Progenitor cell of endocrine pancreas (in vitro differentiated cells): ENCODE measurements at regions not wholly inside any gene's neighbourhood (a gene's known extent, or its start where the extent isn't known, plus 50 kb on each side); places are given as distances from the start of the nearest gene placed in this dataset.

ENCODE experiments used
- DNase-seq: peaks from one replicate; pipeline ENCODE4 v3.0.0; 2021; ENCODE audit warnings: low spot score; ENCODE audit not compliant: unreplicated experiment
- H3K27ac Mint-ChIP-seq: 2 replicates; pipeline ENCODE4 v1.8.0; 2021; ENCODE audit warnings: mild to moderate bottlenecking, moderate library complexity, mixed read lengths
- H3K27me3 Mint-ChIP-seq: 2 replicates; pipeline ENCODE4 v1.8.0; 2021; ENCODE audit warnings: mixed read lengths
- H3K36me3 Mint-ChIP-seq: 2 replicates; pipeline ENCODE4 v1.8.0; 2022; ENCODE audit warnings: mixed read lengths; ENCODE audit not compliant: insufficient read depth
- H3K4me1 Mint-ChIP-seq: 2 replicates; pipeline ENCODE4 v1.8.0; 2021; ENCODE audit warnings: low read depth, mixed read lengths
- H3K4me3 Mint-ChIP-seq: 2 replicates; pipeline ENCODE4 v1.8.0; 2021; ENCODE audit warnings: low read depth, mild to moderate bottlenecking, moderate library complexity, mixed read lengths
- H3K9me3 Mint-ChIP-seq: 2 replicates; pipeline ENCODE4 v1.8.0; 2021; ENCODE audit warnings: low read depth, mixed read lengths
- TF ChIP-seq, protein P1 (sequence below): fragments of 200-600 bp; sonication (generic); IDR thresholded peaks from one replicate; pipeline ENCODE4 v1.5.0; 2021; ENCODE audit warnings: antibody characterized with exemption, mild to moderate bottlenecking; ENCODE audit not compliant: unreplicated experiment

DNA sequence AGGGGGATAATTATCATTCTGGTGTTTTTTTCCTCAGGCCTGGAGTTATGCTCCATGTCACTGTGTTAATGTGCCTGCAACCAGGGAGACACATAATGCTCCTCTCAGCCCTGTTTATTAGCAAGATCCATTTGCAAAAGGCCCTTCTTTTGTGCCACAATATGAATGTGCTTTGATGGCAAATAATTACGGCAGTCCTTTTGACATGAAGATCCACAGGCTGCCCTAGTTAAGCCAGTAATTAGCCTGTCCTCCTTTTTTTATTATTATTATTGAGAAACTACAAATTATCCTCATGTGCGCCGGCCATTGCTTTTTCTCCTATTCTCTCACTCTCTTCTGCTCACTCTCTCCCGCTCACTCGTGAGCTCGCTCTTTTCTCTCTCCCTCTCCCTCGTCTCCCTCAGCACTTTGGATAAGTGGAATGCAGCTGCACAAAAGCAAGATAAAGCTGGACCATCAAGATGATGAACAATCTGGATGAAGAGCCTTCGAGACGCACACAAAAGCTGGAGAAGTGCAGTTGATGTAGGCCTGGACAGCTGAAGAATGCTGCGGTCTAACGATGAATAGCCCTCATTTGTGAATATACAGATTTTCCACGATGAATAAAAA, 762.3 kb downstream of the BCL11A start:
- H3K4me3 Mint-ChIP-seq: no peak overlapping the region
- peaks cover 15% of the 10 kb centered on the region for H3K9me3 Mint-ChIP-seq
- no peak overlapping the region for H3K27ac Mint-ChIP-seq
- TF ChIP-seq, protein P1, sequence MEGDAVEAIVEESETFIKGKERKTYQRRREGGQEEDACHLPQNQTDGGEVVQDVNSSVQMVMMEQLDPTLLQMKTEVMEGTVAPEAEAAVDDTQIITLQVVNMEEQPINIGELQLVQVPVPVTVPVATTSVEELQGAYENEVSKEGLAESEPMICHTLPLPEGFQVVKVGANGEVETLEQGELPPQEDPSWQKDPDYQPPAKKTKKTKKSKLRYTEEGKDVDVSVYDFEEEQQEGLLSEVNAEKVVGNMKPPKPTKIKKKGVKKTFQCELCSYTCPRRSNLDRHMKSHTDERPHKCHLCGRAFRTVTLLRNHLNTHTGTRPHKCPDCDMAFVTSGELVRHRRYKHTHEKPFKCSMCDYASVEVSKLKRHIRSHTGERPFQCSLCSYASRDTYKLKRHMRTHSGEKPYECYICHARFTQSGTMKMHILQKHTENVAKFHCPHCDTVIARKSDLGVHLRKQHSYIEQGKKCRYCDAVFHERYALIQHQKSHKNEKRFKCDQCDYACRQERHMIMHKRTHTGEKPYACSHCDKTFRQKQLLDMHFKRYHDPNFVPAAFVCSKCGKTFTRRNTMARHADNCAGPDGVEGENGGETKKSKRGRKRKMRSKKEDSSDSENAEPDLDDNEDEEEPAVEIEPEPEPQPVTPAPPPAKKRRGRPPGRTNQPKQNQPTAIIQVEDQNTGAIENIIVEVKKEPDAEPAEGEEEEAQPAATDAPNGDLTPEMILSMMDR: no peak
- H3K36me3 Mint-ChIP-seq: no peaks in the 10 kb centered on the region
- peaks cover 2% of the 10 kb centered on the region for H3K27me3 Mint-ChIP-seq
- DNase-seq: no peak
- no peaks in the 10 kb centered on the region for H3K4me1 Mint-ChIP-seq

DNA sequence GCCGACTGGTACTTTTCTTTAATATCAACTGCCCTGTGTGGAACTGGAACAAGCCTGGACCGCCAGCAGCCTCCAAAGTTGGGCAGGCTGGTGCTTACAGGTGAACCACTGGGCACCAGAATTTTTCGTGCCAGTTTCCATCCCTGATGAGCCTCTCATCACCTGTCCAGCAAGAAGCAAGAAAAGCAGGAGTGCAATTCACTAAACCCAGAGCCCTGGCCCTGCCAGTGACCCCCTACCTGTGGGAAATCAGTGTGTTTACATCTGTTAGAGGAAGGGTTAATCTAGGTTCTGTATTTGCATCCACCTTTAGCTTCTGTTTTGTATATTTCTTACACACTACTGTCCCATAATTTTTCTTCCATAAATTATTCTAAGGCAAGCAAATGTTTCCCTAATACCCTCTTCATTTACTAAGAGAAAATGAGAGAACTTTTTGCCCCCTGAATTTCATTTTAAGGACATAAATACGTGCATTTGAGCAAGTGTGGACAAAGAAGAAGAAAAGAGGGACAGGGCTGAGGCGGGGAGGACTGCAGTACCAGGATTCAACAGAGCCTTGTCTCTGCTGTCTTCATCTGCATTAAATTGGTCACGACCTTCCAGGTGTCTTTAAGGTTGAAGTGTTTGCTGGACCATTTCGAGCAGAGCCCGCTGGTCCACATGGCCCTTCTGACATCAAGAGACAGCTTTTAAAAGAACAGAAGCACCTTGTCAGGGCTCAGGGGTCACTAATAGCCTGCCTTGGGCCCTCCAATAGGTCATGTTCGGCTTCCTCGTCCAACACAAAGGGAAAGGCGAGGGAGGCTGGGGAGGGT, 763.1 kb downstream of the BCL11A start:
- Mint-ChIP-seq H3K4me3 (no peak overlapping the region), H3K27ac (no peak overlapping the region), H3K36me3 (no peaks in the 10 kb centered on the region), H3K27me3 (peaks cover 2% of the 10 kb centered on the region), H3K9me3 (peaks cover 15% of the 10 kb centered on the region), H3K4me1 (no peaks in the 10 kb centered on the region)
- DNase-seq: no peak
- TF ChIP-seq, protein P1: no peak

DNA sequence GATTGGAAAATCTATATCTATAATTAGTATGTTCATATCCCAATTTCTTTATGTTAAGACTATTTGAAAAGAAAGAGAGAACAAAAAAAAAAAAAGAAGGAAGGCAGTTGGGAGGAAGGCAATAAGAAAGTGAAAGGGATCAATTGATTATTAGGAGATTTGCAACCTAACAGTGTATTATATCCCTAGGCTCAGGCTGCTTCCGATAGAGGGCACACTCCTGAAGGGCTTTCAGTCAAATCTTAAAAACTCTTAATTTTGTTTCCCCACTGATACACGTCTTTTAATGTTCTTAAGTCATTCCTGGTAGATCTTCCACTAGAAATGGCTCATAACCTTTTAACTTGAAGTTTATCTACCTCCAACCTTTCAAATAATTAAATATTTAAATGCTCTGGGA, 763.9 kb downstream of the BCL11A start:
- no peak for DNase-seq
- TF ChIP-seq, protein P1: peak; percentile 19
- H3K4me1 Mint-ChIP-seq: no peaks in the 10 kb centered on the region
- no peak overlapping the region for H3K27ac Mint-ChIP-seq
- no peaks in the 10 kb centered on the region for H3K36me3 Mint-ChIP-seq
- H3K27me3 Mint-ChIP-seq: peaks cover 2% of the 10 kb centered on the region
- peaks cover 12% of the 10 kb centered on the region for H3K9me3 Mint-ChIP-seq
- no peak overlapping the region for H3K4me3 Mint-ChIP-seq

DNA sequence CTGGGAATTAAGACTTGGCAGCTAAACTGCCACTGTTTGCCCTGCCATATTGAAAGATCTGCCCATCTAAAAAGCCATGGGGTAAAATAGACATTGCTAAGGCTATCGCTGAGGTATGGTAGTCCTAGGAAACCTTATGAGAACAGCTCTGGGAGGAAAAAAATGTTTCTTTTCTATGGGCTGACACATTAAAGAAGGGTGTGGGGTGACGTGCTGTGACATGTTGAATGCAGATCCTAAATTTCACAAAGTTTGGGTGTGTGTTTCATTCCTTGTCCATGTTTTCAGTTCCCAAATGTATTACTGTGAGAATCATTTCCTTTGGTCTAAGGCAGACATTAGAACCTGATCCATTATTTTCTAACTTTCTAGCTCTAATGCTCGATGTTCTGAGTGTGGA, 766.4 kb downstream of the BCL11A start:
- TF ChIP-seq, protein P1: no peak
- H3K27me3 Mint-ChIP-seq: peaks cover 2% of the 10 kb centered on the region
- no peaks in the 10 kb centered on the region for H3K9me3 Mint-ChIP-seq
- no peak overlapping the region for H3K27ac Mint-ChIP-seq
- DNase-seq: no peak
- H3K36me3 Mint-ChIP-seq: no peaks in the 10 kb centered on the region
- H3K4me3 Mint-ChIP-seq: no peak overlapping the region
- H3K4me1 Mint-ChIP-seq: no peaks in the 10 kb centered on the region

DNA sequence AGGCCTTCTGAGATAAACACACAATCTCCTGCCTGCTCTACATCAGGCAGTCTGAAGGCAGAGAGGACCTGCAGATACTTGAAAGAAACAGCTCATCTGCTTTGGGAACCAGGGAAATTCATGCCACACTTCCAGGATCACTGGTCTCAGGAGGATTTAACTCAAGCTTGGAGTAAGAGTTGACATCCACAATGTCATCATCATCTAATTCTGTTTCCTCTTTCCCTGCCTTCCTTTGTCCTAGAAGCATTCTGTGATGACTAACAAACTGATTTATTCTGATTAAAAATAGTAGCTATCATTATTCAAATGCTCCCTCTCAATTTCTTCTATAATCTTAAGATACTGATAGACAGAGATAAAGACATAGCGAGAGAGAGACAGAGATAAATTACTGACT, 766.8 kb downstream of the BCL11A start:
- H3K9me3 Mint-ChIP-seq: no peaks in the 10 kb centered on the region
- no peak overlapping the region for H3K27ac Mint-ChIP-seq
- TF ChIP-seq, protein P1: no peak
- no peak for DNase-seq
- H3K4me3 Mint-ChIP-seq: no peak overlapping the region
- H3K36me3 Mint-ChIP-seq: no peaks in the 10 kb centered on the region
- no peaks in the 10 kb centered on the region for H3K4me1 Mint-ChIP-seq
- H3K27me3 Mint-ChIP-seq: peaks cover 2% of the 10 kb centered on the region
